T-helper 2 cell treated with Interferon-gamma antibody and Interleukin-4, amounts not matched to agents 100 ng/mL and 5 ng/mL, for 36 hours (primary cell): ENCODE measurements at regions not wholly inside any gene's neighbourhood (a gene's known extent, or its start where the extent isn't known, plus 50 kb on each side); places are given as distances from the start of the nearest gene placed in this dataset.

ENCODE experiments used
- intact Hi-C: fragments of 100-400 bp; cut with micrococcal nuclease; formaldehyde crosslinking; loops from one replicate; pipeline ENCODE4 v1.15.1; 2023

DNA sequence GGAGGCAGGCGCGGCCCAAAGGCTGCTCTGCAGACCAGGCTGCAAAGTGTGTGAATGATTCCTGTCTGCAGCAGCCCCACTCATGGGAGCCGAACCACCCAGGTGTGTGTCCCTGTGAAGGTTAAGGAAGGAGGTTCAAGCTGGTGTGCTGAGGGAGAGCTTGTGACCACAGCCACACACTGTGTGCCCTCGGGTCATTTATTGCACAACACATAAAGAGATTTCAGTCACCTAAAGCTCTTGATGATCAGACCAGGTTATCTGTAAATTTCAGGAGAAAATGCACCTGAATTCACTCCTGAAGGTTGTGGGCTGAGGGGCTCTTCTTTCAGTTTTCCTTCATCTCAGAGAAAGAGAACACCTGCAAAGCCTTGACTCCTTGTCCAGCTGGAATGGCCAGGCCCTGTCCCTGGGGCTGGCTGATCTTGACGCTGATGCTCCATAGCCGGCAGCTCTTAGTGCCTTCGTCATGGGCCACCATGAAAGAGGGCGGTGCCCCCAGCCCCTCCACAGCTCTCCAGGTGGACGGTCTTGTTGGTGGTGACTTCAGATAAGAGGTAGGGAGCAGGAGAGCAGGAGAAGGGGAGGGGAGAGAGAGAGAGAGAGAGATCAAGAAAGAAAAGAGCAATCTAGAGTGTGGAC, 110.8 kb upstream of the C1QTNF9B start:
- intact Hi-C loops: no loop called here

DNA sequence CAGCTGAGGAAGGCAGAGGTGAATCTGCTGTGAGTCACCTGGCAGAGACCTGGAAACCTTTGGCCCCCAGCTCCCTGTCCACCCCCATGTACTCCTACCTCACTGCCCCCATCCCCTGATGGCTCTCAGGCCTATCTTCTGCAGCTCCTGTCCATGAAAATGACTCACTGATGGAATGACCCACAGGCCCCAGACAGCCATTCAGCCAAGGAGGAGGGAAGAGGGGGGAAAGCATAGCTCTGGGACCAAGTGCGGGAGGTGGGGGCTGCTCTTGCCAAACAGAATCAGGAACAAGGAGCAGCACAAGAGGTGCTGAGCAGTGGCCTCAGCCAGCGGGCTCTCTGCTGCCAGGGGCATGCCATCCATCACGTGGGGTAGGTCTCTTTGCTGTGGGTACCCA, 111.4 kb upstream of the C1QTNF9B start:
- intact Hi-C loops: no loop called here

DNA sequence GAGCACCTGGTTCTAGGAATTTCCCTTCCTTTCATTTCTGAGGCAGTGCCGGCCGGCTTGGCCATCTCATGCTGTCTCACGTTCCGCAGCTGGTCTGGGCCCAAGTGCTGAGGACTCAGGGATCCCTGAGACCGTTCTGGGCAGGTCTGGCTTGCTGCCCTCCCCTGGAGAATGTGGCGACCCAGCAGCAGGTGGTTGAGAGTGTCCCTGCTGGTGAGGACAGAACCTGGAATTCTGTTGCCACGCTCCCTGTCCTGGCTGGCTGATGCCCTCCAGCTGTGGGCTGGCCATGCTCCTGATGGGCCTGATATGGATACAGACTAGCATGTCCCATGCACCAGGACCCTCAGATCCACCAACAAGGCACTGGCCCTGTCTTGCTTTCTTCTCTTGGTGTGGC, 114.0 kb upstream of the C1QTNF9B start:
- intact Hi-C loops: no loop called here

DNA sequence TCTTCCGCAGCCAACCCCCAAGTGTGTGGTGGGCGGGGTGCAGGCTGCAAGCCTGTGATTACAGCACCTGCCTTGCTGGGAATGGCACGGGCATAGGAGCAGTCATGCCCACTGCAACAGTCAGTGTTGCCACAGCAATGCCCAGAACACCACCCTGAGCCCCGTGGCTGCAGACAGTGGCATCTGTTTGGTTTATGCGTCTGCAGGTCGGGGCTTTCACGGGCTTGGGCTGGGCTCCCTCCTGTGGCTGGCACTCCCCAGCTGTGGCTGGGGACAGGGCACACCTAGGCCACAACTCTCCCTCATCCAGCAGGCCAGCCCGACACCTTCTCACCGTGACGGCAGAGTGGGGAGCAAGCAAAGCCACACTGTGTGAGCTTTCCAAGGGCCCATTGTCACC, 115.3 kb upstream of the C1QTNF9B start:
- intact Hi-C loops: no loop called here

DNA sequence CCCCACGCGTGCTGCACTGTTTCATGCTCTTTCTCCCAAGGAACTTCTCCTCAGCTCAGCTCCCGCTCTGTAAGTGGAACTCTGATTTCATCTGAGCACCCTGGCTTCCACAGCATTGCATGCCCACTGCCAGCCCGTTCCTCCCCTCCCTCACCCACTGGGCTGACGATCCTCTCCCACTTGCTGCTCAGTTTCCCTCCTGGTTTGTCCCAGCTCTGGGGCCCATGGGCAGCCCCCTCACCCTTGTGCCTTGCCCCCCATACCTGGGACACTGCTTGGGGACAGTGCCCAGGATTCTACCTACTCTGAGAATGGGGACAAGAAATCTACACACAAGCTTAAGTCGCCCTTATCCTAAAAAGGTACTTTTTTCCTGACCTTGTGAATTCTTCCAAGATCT, 115.9 kb upstream of the C1QTNF9B start:
- intact Hi-C loops: no loop called here

DNA sequence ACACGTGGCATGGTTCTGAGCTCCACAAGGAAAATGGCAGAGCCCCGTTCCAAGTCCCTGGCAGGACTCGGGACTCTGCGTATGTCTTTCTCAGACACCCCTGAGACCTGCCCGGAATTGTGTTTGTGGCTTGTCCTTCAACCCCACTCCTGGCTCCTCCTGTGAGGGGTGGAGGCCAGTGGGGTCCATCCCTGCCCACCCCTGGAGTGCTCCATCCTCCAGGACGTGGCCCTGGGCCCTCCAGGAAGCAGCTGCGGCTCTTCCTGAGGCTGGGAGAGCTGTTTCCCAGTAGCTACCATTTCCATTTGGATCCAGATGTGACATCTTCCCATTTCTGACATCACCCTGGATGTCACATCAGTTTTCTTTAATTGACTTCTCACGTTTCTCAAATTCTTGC, 118.7 kb upstream of the C1QTNF9B start:
- intact Hi-C loops: no loop called here

DNA sequence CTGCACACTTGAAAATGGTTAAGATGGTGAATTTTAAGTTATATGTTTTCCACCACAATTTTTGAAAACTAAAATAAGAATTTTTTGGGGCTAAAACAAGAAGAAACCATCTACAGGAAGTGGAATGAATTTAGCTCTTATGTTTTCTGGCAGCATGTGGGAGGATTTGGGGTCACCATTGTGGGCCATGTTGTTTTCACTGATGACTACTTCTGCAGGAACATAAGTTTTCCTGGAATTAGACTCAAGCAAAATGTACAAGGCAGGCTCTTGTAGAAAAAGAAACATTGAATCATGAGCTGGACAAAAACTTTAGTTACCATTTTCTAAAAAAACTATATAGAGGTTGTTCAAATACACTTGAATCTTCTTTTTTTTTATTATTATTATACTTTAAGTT, 125.3 kb upstream of the C1QTNF9B start:
- intact Hi-C loops: no loop called here

DNA sequence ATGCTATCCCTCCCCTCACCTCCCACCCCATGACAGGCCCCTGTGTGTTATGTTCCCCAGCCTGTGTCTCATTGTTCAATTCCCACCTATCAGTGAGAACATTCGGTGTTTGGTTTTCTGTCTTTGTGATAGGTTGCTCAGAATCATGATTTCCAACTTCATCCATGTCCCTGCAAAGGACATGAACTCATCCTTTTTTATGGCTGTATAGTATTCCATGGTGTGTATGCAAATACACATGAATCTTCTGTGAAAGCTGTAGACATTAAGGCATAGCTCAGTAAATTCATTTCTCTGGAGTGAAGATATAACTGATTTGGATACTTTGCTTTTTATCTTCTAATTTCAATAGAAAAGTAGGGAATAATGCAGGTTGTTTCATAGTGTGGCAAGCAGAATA, 125.8 kb upstream of the C1QTNF9B start:
- intact Hi-C loops: no loop called here

DNA sequence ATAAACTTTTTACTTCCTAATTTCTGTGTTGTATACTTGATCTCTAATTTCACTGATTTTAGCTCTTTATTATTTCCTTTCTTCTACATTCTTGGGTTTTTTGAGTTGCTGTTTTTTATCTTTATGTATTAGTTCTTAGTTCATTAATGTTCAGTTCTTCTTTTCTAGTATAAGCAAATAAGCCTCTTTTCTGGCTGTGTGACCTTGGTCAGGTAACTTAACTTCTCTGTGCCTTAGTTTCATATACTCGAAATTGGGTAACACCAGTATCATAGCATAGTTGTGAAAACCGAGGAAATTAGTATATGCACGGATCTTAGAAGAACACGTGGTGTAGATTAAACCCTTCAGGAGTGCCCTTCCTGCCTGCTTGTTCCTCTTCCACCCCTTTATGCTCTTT, 130.2 kb upstream of the C1QTNF9B start:
- intact Hi-C loops: no loop called here

DNA sequence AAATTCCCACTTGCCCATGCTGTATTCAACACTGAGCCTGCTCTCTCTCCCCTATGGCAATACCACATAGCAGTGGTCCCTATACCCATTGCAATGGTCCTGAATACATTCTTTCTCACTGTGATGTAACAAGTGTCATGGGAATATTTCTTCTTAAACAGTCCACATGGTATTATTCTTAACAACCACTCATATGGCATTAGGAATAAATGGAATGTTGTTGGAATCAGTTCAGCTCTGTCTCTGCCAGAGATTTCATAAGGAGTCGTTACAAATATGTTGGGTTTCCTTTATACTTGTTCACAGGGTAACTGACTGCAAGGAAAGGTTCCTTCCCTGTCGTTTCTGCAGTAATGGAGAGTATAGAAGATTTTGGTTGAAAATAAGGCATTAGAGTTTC, 128.3 kb upstream of the SPATA13 start:
- intact Hi-C loops: no loop called here

DNA sequence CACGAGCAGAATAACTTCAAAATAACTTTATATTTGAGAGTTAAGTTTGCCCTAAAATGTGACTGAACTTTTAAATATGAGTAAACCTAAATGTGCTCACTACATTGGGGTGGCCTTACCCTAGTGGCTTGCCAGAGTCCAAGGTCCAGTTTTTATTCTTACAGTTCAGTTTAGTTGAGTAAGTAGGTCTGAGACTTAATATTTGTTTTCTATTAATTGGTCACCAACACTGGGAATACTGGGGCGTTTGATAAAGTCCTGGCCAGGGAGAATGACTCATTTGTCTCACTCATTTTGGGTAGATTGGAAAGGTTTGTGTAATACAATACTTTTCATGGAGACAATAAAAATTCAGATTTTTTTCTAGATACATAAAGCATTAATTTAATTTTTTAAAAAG, 127.8 kb upstream of the SPATA13 start:
- intact Hi-C loops: no loop called here

DNA sequence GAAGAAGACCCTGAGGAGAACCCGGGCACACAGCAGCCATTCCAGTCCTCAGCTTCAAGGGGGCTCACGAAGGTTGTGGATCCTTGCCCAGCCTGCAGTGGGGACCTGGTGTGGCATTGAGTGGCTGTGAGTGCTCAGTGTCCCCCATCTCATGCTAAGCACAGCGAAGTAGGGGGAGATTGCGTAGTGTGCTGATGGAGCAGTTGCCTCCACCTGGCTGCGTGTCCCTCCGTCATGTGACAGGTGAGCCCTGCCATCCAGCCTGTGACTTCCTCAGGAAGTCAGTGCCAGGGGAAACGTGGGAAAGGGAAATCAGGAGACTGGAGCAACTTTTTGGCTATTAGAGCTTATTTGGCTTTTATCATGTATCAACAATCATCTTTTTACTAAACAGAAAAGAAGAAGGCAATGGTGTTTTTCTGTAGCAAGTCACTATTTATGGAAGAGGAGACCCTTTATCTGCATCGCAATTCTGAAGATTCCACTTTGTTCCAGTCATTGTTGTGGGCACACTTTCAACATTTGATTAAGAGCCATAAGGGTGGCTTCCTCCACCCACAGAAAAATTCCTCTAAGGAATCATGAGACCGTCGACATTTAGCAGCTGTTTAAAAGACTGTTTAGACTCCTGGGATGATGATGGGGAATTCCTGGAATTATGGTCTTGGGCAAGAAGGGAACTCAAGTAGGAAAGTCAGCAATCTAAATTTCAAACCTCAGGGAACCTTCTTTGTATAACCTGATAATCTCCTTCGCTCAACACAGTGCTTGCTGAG, 126.8 kb upstream of the SPATA13 start:
- intact Hi-C loops: no loop called here

DNA sequence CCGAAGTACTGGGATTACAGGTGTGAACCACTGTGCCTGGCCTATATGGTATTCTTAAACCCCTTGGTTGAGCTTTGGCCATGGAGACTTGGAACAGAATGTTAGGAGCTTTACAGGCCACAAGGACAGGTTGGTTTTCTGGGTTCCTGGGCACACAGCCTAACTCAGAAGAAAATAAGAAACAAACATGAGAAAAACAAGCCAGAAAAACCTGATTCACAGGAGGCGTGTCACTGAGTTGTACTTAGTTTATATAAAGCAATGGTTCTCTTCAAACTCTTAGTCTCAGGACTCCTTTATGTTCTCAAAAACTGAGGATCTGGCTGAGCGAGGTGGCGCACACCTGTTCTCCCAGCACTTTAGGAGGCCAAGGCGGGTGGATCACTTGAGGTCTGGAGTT, 125.1 kb upstream of the SPATA13 start:
- intact Hi-C loops: no loop called here

DNA sequence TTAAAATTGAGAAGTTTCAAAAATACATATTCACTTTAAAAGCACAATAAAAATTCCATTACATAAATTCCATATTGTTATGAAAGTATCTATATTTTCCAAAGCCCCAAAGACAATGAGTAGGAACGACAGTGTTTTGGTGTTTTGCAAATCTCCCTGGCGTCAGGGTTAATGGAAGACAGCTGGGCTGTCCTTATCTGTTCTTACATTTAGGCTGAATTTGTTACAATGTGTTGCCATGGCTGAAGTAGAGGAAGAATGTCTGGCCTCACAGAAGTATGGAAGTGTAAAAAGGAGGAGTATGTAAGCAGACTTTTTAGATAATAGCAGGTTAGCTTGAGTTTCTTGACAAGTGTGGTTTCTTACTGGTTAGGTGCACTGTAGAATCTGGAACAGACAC, 124.4 kb upstream of the SPATA13 start:
- intact Hi-C loops: no loop called here

DNA sequence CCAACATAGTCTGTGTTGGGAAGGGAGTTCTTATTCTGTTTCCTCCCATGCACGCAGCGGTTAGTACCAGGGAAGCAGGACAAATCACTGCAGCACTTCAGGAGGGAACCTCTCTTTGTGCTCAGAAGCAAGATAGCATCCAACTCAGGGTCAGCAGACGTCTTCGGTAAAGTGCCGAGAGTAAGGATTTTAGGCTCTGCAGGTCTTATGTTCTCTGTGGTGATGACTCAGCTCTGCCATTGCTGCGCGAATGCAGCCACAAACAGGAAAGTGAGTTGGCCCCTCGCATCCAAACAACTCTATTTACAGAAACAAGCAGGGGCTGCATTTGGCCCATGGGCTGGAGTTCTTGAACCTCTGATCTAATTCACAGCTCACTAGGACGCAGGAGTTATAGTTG, 122.1 kb upstream of the SPATA13 start:
- intact Hi-C loops: no loop called here

DNA sequence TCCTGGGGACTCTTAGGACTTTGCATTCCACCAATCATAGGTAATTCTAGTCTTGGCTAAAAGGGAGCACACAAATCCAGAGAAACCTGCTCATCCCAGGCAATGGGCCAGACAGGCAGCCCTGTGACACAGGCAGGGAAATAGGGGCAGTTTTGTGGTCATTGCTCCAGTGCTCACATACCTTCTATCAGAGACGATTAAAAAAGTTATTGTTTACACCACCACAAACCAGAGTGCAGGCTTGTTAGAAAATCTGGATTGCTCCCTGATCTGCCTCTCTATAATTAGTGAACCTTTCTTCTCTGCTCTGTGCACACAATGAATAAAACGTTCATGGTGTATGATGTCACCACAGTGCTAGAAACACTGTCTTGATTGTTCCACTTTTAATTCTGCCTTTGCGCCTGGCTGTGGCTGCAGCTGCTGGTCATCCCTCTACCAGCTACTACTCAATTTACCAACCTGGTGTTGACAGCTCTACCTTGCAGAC, 121.6 kb upstream of the SPATA13 start:
- intact Hi-C loops: no loop called here

DNA sequence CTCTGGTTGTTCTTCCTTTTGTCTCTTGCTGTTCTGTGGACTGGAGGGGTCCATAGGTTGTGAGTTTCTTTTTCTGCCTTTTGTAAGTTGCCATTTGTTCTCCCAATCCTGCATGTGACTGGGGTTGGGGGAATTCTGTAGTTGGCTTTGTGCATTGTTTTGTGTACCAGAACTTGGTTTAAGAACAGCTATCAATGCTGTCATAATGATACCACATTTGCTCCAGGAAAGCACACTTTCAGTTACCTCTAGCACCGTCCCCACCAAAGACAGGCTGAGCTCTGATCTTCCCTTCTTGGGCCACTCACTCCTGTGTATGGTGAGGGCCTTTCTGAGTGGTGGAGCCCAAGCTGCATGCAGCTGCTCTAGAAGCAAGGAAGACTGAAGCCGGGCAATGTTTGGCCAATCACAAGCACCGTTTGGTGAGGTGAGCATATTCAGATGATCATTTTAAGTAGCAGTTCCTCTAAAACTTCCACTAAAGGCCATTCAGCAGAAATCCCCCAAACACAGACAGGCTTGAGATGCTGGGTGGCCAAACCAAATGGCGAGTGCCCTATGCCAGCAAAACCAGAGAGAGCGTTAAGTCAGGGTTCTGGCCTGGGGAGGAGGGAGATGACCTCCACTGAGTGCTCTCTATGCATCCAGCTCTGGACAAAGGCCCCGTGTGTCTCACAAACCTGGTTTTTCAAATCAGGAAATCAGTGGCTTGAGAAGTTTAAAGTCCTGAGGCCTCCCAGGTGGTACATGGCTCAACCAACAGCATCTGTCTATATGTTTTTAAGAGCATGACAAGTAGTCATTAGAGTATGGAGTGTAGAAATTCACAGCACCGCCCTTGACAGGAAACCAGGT, 120.7 kb upstream of the SPATA13 start:
- intact Hi-C loops: no loop called here

DNA sequence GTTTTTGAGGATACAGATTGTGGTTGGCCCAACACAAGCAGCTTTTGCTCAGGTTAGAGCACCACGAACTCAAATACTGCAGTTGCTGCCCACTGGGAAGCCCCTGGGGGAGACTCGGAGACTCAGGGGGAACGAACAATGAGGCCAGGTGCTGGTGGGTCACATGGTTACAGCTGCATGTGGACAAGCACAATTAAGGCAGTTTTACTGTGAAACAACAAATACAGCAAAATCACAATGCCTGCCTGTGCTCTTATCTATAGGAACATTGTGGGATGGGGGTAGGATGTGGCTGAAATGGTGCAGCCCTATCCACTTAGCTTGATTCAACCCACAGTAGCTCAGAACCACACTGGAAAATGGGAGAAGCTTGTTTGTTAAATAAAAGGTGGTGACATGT, 119.7 kb upstream of the SPATA13 start:
- intact Hi-C loops: no loop called here

DNA sequence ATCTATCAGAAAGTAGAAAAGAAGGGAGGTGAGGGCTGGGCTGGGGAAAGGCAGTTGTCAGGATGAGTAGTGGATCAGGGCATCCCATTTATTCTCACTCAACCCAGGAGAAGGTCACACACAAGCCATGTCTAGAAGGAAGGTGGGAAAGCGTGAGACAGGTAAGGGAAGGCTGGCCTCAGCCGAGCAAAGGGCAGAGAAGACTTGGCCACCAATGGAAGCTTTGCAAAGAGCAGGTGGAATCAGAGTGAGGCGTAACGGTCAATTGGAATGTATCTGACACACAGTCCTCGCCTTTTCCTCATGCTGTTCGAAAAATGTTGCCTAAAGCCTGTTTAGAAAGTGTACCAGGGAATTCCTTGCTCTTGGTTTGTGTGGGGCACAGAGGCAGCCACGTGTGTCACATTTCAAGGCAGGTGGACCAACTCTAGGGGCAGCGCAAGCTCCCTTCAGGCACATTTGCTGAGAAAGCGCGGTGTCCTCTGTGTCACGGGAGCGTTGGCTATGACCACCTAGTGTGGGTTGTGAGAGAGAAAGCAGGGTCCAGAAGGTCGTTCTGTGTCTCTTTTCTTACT, 118.8 kb upstream of the SPATA13 start:
- intact Hi-C loops: no loop called here

DNA sequence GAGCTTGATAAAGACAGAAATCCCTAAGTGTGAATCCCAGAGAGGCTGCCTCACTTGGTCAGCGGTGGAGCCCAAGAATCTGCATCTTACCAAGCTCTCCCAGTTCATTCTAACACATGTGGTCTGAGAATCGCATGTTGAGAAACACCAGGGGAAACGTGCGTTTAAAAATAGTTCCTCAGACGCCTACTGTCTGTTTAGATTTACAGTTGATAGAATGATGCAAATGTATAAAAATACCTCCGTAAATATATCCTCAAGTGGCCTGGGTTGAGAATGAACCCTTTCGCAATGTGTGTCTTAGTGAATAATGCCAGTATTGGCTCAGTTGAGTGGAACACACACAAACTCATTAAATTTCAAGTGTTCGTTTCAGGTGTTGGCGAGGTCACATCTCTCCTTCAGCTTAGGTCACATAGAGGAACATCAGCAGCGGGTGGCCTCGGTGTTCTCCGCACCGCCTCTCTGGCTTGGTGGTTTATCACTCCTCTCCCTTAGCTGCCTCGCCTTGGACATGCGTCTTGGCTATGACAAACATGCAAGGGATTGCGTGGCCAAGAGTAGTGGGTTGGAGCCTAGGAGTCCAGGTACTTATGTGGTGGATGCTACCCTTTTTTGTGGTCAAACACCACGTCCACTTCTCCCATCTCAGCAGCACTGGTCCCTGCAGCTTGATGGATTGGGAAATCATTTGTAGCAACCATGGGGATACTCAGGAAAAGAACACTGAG, 117.6 kb upstream of the SPATA13 start:
- intact Hi-C loops: no loop called here
